ENCODE measurements at regions not wholly inside any gene's neighbourhood (a gene's known extent, or its start where the extent isn't known, plus 50 kb on each side); places are given as distances from the start of the nearest gene placed in this dataset.

- no peaks in the 10 kb centered on the region; the same call in 1 of the 2 replicates for H3K27me3 ChIP-seq (replicated peaks; ENCODE audit: control insufficient read depth, insufficient read depth, low read length)
- H3K36me3 ChIP-seq (ENCODE audit: control insufficient read depth, insufficient read depth, low read length): no peaks in the 10 kb centered on the region
- TF ChIP-seq CTCF (IDR thresholded peaks at IDR 0.05; ENCODE audit: insufficient read depth, low read length, poor library complexity, severe bottlenecking): no peak
- DNase-seq (ENCODE audit: extremely low read depth, insufficient read length): peak; percentile 5
- H3K4me3 ChIP-seq (replicated peaks; ENCODE audit: low read depth, low read length): no peak overlapping the region
Measured at GRCh38 chr5:6135977-6136376, 242.4 kb downstream of the MED10 start.

DNA sequence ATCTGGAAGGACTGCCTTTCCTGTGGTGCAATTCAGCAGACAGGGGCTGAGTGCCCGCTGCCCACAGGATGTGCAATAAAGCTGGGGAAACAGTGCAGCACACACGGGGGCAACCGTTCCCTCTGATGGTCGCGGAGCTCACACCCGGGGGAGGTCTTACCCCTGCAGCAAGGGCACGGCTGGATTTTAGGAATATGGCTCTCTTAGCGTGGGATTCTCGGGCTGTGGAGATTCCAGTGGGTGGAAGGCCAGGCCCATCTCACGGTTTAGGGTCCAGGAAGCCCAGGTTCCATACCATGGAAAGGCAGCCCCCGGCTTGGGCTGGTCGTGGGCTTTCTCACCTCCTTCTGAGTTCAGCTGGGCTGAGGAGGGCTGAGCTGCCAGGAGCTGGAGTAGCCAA is 244.1 kb downstream of the MED10 start:
- H3K27me3 ChIP-seq (replicated peaks; ENCODE audit: control insufficient read depth, insufficient read depth, low read length): no peaks in the 10 kb centered on the region; the same call in 1 of the 2 replicates
- no peak for DNase-seq (ENCODE audit: extremely low read depth, insufficient read length)
- H3K36me3 ChIP-seq (ENCODE audit: control insufficient read depth, insufficient read depth, low read length): no peaks in the 10 kb centered on the region
- H3K4me3 ChIP-seq (replicated peaks; ENCODE audit: low read depth, low read length): no peak overlapping the region
- no peak for TF ChIP-seq CTCF (IDR thresholded peaks at IDR 0.05; ENCODE audit: insufficient read depth, low read length, poor library complexity, severe bottlenecking)

GRCh38 chr5:6125781-6126180 is 252.6 kb downstream of the MED10 start:
- Histone ChIP-seq H3K27me3 (replicated peaks; ENCODE audit: control insufficient read depth, insufficient read depth, low read length) (no peaks in the 10 kb centered on the region), H3K36me3 (ENCODE audit: control insufficient read depth, insufficient read depth, low read length) (no peaks in the 10 kb centered on the region), H3K4me3 (replicated peaks; ENCODE audit: low read depth, low read length) (no peak overlapping the region)
- TF ChIP-seq CTCF (IDR thresholded peaks at IDR 0.05; ENCODE audit: insufficient read depth, low read length, poor library complexity, severe bottlenecking): no peak
- no peak for DNase-seq (ENCODE audit: extremely low read depth, insufficient read length)

- Histone ChIP-seq H3K4me3 (replicated peaks; ENCODE audit: low read depth, low read length) (no peak overlapping the region), H3K27me3 (replicated peaks; ENCODE audit: control insufficient read depth, insufficient read depth, low read length) (no peaks in the 10 kb centered on the region), H3K36me3 (ENCODE audit: control insufficient read depth, insufficient read depth, low read length) (no peaks in the 10 kb centered on the region)
- no peak for DNase-seq (ENCODE audit: extremely low read depth, insufficient read length)
- TF ChIP-seq CTCF (IDR thresholded peaks at IDR 0.05; ENCODE audit: insufficient read depth, low read length, poor library complexity, severe bottlenecking): no peak
Measured at GRCh38 chr5:6118691-6119090, 259.7 kb downstream of the MED10 start.

- TF ChIP-seq CTCF (IDR thresholded peaks at IDR 0.05; ENCODE audit: insufficient read depth, low read length, poor library complexity, severe bottlenecking): no peak
- no peak for DNase-seq (ENCODE audit: extremely low read depth, insufficient read length)
- Histone ChIP-seq H3K4me3 (replicated peaks; ENCODE audit: low read depth, low read length) (no peak overlapping the region), H3K36me3 (ENCODE audit: control insufficient read depth, insufficient read depth, low read length) (no peaks in the 10 kb centered on the region), H3K27me3 (replicated peaks; ENCODE audit: control insufficient read depth, insufficient read depth, low read length) (no peaks in the 10 kb centered on the region)
Measured at GRCh38 chr5:6117212-6117611, 261.1 kb downstream of the MED10 start.

DNA sequence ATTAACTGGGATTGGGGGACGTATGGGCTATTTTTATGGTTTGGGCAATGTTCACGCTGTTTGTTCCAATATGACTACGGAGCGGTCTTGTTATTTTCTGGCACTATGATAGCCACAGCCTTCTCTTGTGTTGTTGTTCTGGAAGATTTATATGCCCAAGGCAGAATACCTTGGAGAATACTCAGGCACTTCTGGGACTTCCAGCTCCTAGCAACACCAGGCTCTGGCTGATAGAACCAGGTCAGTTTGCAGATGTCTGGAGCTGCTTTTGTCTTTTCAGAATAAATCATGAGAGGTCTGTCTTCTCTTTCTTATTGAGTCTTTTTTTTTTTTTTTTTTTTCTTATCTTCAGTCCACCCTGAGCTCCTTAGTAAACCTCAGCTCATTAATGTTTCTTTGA is 262.5 kb downstream of the MED10 start:
- Histone ChIP-seq H3K36me3 (ENCODE audit: control insufficient read depth, insufficient read depth, low read length) (no peaks in the 10 kb centered on the region), H3K4me3 (replicated peaks; ENCODE audit: low read depth, low read length) (no peak overlapping the region), H3K27me3 (replicated peaks; ENCODE audit: control insufficient read depth, insufficient read depth, low read length) (no peaks in the 10 kb centered on the region)
- no peak for TF ChIP-seq CTCF (IDR thresholded peaks at IDR 0.05; ENCODE audit: insufficient read depth, low read length, poor library complexity, severe bottlenecking)
- DNase-seq (ENCODE audit: extremely low read depth, insufficient read length): no peak
